ENCODE measurements at regions not wholly inside any gene's neighbourhood (a gene's known extent, or its start where the extent isn't known, plus 50 kb on each side); places are given as distances from the start of the nearest gene placed in this dataset.
"Not testable (repeated sequence)": the region's sequence is repeated elsewhere in the genome, so short reads cannot be mapped to it uniquely, and the experiment has no call there.

DNA sequence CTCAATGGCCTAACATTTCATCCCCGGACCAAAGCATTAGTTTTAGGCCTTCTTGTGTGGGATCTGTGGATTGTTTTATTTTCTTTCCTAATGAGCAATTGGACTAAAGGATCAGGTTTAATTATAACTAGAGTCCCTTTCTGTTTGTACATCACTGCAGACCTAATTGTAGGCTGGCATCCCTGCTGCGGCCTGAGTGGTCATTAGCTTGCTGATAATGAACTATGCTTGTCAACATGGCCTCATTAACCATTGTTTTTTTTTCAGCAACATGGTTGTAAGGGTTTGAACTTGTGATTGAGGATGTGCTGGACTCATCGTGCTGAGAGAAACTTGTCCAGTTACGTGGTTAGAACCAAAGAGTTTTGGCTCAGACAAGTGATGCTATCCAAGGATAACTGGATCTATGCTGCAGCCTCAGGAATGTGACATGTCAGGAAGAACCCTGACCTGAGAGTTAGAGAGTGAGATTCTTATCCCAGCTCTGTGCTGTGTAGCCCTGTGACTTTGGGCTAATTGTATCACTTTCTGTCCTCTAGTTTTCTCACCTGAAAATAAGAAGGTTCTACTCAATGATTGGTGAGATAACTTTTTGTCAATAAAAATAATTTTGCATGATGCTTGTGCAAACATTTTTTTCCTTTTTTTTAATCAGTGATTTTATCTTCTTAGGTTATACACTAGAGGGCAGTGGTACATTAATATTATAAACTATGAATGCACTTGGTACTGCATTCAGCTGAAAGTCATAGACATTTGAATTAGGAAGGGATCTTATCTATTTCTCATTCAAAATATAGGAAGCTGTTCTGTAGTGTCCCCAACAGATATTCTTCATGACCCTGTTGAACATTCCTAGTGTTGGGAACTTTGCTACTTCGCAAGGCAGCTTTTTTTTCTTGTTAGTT lies 140.9 kb downstream of the RNF144B start:
- no peaks in the 10 kb centered on the region for H3K4me1 ChIP-seq (ENCODE audit: control insufficient read depth, insufficient read depth, low read length)
- no peak overlapping the region for H3K4me3 ChIP-seq (ENCODE audit: low read length)
- no peak overlapping the region for H3K9ac ChIP-seq (ENCODE audit: low read length)
- H3K36me3 ChIP-seq (ENCODE audit: control insufficient read depth, insufficient read depth, low read length): no peaks in the 10 kb centered on the region
- no peak overlapping the region for H3K27ac ChIP-seq (ENCODE audit: low read depth, low read length)
- no peaks in the 10 kb centered on the region for H3K27me3 ChIP-seq (ENCODE audit: control insufficient read depth, insufficient read depth, low read length)

DNA sequence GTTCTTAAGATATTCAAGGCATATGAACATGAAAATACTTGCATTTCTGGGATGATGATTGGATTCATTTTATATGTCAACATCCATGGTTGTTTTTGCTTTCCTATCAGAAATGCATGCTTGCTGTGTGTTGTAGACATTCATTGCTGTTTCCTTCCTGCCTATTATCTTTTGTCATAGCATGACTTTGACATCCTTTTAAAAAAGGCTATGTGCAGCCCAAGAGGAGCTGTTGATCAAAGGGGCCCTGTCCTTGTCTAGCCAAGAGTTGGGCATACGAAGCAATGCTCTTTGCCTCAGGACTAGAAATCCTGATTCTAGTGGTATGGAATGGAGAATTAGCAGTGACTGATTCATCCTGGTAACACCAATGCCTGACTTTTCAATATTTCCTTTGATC lies 143.1 kb downstream of the RNF144B start:
- no peak overlapping the region for H3K27ac ChIP-seq (ENCODE audit: low read depth, low read length)
- H3K9ac ChIP-seq (ENCODE audit: low read length): no peak overlapping the region
- H3K27me3 ChIP-seq (ENCODE audit: control insufficient read depth, insufficient read depth, low read length): no peaks in the 10 kb centered on the region
- no peak overlapping the region for H3K4me3 ChIP-seq (ENCODE audit: low read length)
- no peaks in the 10 kb centered on the region for H3K4me1 ChIP-seq (ENCODE audit: control insufficient read depth, insufficient read depth, low read length)
- H3K36me3 ChIP-seq (ENCODE audit: control insufficient read depth, insufficient read depth, low read length): no peaks in the 10 kb centered on the region

- H3K27ac ChIP-seq (ENCODE audit: low read depth, low read length): no peak overlapping the region
- H3K36me3 ChIP-seq (ENCODE audit: control insufficient read depth, insufficient read depth, low read length): no peaks in the 10 kb centered on the region
- no peak overlapping the region for H3K4me3 ChIP-seq (ENCODE audit: low read length)
- H3K9ac ChIP-seq (ENCODE audit: low read length): no peak overlapping the region
- no peaks in the 10 kb centered on the region for H3K4me1 ChIP-seq (ENCODE audit: control insufficient read depth, insufficient read depth, low read length)
- no peaks in the 10 kb centered on the region for H3K27me3 ChIP-seq (ENCODE audit: control insufficient read depth, insufficient read depth, low read length)
These were observed 145.0 kb downstream of the RNF144B start for GRCh38 chr6:18532139-18532538.

DNA sequence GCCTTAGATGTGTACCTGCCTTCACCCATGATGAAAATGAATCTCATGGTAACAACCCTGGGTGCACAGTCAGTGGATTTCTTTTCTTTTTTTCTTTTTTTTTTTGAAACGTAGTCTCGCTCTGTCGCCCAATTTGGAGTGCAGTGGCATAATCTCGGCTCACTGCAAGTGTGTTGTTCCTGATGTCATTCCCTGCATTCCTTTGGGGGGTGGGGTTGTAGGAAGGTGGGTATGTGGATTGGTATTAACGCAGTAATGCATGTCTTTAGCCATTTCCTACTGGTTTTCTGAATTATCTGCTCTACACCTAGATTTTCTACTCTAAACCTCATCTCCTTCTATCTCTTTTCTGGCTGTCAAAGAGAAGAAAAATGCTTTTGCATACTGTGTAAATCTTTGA lies 146.6 kb downstream of the RNF144B start:
- Histone ChIP-seq H3K9ac (ENCODE audit: low read length) (no peak overlapping the region), H3K4me3 (ENCODE audit: low read length) (no peak overlapping the region), H3K27ac (ENCODE audit: low read depth, low read length) (no peak overlapping the region), H3K36me3 (ENCODE audit: control insufficient read depth, insufficient read depth, low read length) (no peaks in the 10 kb centered on the region), H3K27me3 (ENCODE audit: control insufficient read depth, insufficient read depth, low read length) (no peaks in the 10 kb centered on the region), H3K4me1 (ENCODE audit: control insufficient read depth, insufficient read depth, low read length) (no peaks in the 10 kb centered on the region)

- Histone ChIP-seq H3K36me3 (ENCODE audit: control insufficient read depth, insufficient read depth, low read length) (no peaks in the 10 kb centered on the region), H3K27me3 (ENCODE audit: control insufficient read depth, insufficient read depth, low read length) (no peaks in the 10 kb centered on the region), H3K27ac (ENCODE audit: low read depth, low read length) (no peak overlapping the region), H3K4me3 (ENCODE audit: low read length) (no peak overlapping the region), H3K9ac (ENCODE audit: low read length) (no peak overlapping the region), H3K4me1 (ENCODE audit: control insufficient read depth, insufficient read depth, low read length) (no peaks in the 10 kb centered on the region)
These were observed 149.5 kb downstream of the RNF144B start for GRCh38 chr6:18536591-18537055.

- H3K9ac ChIP-seq (ENCODE audit: low read length): no peak overlapping the region
These were observed 151.2 kb downstream of the RNF144B start for GRCh38 chr6:18538315-18538714.

DNA sequence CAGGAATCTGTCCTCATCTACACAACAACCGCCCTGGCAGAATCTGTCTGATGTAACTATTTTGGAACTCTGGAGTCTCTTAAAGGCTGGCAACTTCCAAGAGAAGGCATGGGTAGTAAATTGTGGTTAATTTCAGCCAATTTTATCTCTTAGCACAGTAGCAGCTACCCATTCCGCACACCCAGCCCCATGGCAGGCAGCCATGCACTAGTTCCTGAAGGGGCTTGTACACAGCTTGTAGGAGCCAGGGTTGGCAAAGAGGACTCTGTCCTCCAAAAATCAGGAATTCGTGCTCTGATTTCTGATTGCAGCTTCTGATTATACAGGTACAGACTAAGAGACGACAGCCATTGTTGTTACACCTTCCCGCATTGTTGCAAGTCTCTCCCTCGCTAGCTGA lies 155.9 kb downstream of the RNF144B start:
- Histone ChIP-seq H3K27me3 (ENCODE audit: control insufficient read depth, insufficient read depth, low read length) (no peaks in the 10 kb centered on the region), H3K36me3 (ENCODE audit: control insufficient read depth, insufficient read depth, low read length) (no peaks in the 10 kb centered on the region), H3K4me1 (ENCODE audit: control insufficient read depth, insufficient read depth, low read length) (no peaks in the 10 kb centered on the region), H3K9ac (ENCODE audit: low read length) (no peak overlapping the region), H3K27ac (ENCODE audit: low read depth, low read length) (no peak overlapping the region), H3K4me3 (ENCODE audit: low read length) (no peak overlapping the region)

More at GRCh38 chr6:18538315-18538714, 151.2 kb downstream of the RNF144B start:
- H3K27me3 ChIP-seq (ENCODE audit: control insufficient read depth, insufficient read depth, low read length): no peaks in the 10 kb centered on the region
- no peaks in the 10 kb centered on the region for H3K36me3 ChIP-seq (ENCODE audit: control insufficient read depth, insufficient read depth, low read length)
- H3K4me3 ChIP-seq (ENCODE audit: low read length): no peak overlapping the region
- no peaks in the 10 kb centered on the region for H3K4me1 ChIP-seq (ENCODE audit: control insufficient read depth, insufficient read depth, low read length)
- no peak overlapping the region for H3K27ac ChIP-seq (ENCODE audit: low read depth, low read length)

DNA sequence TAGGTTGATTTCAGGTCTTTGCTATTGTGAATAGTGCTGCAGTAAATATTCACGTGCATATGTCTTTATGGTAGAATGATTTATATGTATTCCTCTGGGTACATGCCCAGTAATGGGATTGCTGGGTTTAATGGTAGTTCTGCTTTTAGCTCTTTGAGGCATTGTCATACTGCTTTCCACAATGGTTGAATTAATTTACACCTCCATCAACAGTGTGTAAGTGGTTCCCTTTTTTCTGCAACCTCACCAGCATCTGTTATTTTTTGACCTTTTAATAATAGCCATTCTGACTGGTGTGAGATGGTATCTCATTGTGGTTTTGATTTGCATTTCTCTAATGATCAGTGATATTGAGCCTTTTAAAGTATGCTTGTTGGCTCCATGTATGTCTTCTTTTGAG lies 158.0 kb downstream of the RNF144B start:
- H3K27ac ChIP-seq (ENCODE audit: low read depth, low read length); H3K4me3 ChIP-seq (ENCODE audit: low read length); H3K36me3 ChIP-seq (ENCODE audit: control insufficient read depth, insufficient read depth, low read length); H3K4me1 ChIP-seq (ENCODE audit: control insufficient read depth, insufficient read depth, low read length); H3K9ac ChIP-seq (ENCODE audit: low read length); H3K27me3 ChIP-seq (ENCODE audit: control insufficient read depth, insufficient read depth, low read length): not testable (repeated sequence)

DNA sequence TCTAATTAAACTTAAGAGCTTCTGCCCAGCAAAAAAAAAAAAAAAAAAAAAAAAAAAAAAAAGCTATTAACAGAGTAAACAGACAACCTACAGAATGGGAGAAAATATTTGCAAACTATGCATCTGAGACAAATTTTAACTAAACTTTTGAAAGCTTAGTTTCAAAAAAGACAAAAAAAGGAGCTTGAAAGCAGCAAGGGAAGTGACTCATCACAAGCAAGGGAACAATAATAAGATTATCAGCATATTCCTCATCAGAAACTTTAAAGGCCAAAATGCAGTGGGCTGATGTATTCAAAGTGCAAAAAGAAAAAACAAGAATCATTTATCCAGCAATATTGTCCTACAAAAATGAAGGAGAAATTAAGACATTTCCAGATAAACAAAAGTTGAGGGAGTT lies 158.6 kb downstream of the RNF144B start:
- H3K4me3 ChIP-seq (ENCODE audit: low read length): no peak overlapping the region

DNA sequence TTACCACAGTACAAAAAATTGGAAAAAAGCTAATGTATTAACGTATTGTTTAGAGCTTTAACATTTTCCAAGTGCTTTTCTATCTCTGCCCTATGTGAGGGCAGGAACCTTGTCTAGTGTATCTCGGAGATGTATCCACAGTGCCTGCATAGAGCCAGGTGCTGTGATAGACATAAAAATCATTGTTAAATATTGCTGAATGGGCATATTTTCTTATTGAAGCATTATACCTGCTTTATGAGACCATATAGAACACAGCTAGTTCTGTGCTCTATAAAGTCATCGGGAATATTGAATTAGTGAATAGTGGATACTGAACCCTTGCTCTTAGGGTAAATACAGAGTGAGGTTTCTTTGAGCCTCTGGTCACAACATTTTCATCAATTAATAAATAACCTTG lies 163.0 kb downstream of the RNF144B start:
- H3K27ac ChIP-seq (ENCODE audit: low read depth, low read length): no peak overlapping the region
- H3K4me1 ChIP-seq (ENCODE audit: control insufficient read depth, insufficient read depth, low read length): no peaks in the 10 kb centered on the region
- no peak overlapping the region for H3K4me3 ChIP-seq (ENCODE audit: low read length)
- H3K36me3 ChIP-seq (ENCODE audit: control insufficient read depth, insufficient read depth, low read length): no peaks in the 10 kb centered on the region
- H3K27me3 ChIP-seq (ENCODE audit: control insufficient read depth, insufficient read depth, low read length): no peaks in the 10 kb centered on the region
- H3K9ac ChIP-seq (ENCODE audit: low read length): no peak overlapping the region

More for the DNA sequence above, 158.6 kb downstream of the RNF144B start:
- Histone ChIP-seq H3K27me3 (ENCODE audit: control insufficient read depth, insufficient read depth, low read length) (no peaks in the 10 kb centered on the region), H3K27ac (ENCODE audit: low read depth, low read length) (no peak overlapping the region), H3K9ac (ENCODE audit: low read length) (no peak overlapping the region), H3K4me1 (ENCODE audit: control insufficient read depth, insufficient read depth, low read length) (no peaks in the 10 kb centered on the region), H3K36me3 (ENCODE audit: control insufficient read depth, insufficient read depth, low read length) (no peaks in the 10 kb centered on the region)

- Histone ChIP-seq H3K27me3 (ENCODE audit: control insufficient read depth, insufficient read depth, low read length) (no peaks in the 10 kb centered on the region), H3K27ac (ENCODE audit: low read depth, low read length) (no peak overlapping the region), H3K36me3 (ENCODE audit: control insufficient read depth, insufficient read depth, low read length) (no peaks in the 10 kb centered on the region), H3K4me3 (ENCODE audit: low read length) (no peak overlapping the region), H3K4me1 (ENCODE audit: control insufficient read depth, insufficient read depth, low read length) (no peaks in the 10 kb centered on the region), H3K9ac (ENCODE audit: low read length) (no peak overlapping the region)
These were observed 164.1 kb downstream of the RNF144B start for GRCh38 chr6:18551228-18551627.

DNA sequence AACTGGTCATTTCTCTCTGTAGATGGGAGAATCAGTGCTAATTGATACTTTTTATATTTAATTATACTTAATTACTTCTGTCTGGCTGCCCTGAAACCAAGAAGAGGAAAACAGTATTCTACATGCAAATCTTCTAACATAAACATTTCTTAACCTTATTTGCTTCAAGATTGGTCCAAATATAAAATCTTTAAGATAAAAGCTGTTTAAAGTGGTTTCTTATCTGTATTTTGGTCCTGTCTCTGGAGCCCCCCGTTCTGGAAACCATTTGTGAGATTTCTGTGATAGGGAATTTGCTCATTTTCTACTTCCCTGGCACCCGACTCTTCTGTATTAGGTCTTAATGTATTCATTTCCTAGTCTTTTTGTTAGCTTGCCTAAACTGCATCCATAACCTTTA lies 168.6 kb downstream of the RNF144B start:
- Histone ChIP-seq H3K9ac (ENCODE audit: low read length) (no peak overlapping the region), H3K4me1 (ENCODE audit: control insufficient read depth, insufficient read depth, low read length) (no peaks in the 10 kb centered on the region), H3K36me3 (ENCODE audit: control insufficient read depth, insufficient read depth, low read length) (no peaks in the 10 kb centered on the region), H3K27me3 (ENCODE audit: control insufficient read depth, insufficient read depth, low read length) (no peaks in the 10 kb centered on the region), H3K4me3 (ENCODE audit: low read length) (no peak overlapping the region), H3K27ac (ENCODE audit: low read depth, low read length) (no peak overlapping the region)
